Naive thymus-derived CD4-positive, alpha-beta T cell (primary cell): ENCODE measurements at regions not wholly inside any gene's neighbourhood (a gene's known extent, or its start where the extent isn't known, plus 50 kb on each side); places are given as distances from the start of the nearest gene placed in this dataset.

Experiments used
- ATAC-seq: fragments of 150-1000 bp; cut with Tn5 transposase; 2 replicates; pipeline ENCODE4 v1.10.0; 2021; ENCODE audit warnings: mild to moderate bottlenecking, moderate library complexity
- CTCF ChIA-PET: fragments of 350-600 bp; sonication (Branson Sonifier 250); formaldehyde crosslinking; loops from one replicate; lab custom pipeline; 2021; ENCODE audit warnings: antibody characterized with exemption; lab: Charles Lee
- POLR2A ChIA-PET: fragments of 350-600 bp; sonication (Branson Sonifier 250); formaldehyde crosslinking; loops from one replicate; lab custom pipeline; 2021; ENCODE audit warnings: antibody characterized with exemption, inconsistent platforms; lab: Charles Lee
- DNase-seq, 9 donors: peaks; one replicate each; pipeline versions ENCODE4 v3.0.0 to v3.0.0-alpha.2; 2020 to 2022; ENCODE audit warnings: mixed read lengths in 1 of 9
- H3K27ac ChIP-seq: one replicate; pipeline ENCODE4 v1.7.0; 2013; ENCODE audit warnings: mild to moderate bottlenecking, low read depth, low read length, moderate library complexity
- H3K27me3 ChIP-seq, 2 donors: one replicate each; pipeline ENCODE4 v1.7.0; 2013; ENCODE audit warnings: low read length in 2 of 2, mild to moderate bottlenecking in 2 of 2, moderate library complexity in 2 of 2; ENCODE audit not compliant: control insufficient read depth in 2 of 2, insufficient read depth in 2 of 2
- H3K36me3 ChIP-seq, 3 experiments: 1 replicate in 2 of 3; 2 replicates in 1 of 3; pipeline ENCODE4 v1.7.0; 2013; ENCODE audit warnings: low read length in 3 of 3, mild to moderate bottlenecking in 3 of 3, moderate library complexity in 1 of 3; ENCODE audit not compliant: insufficient read depth in 3 of 3, control insufficient read depth in 2 of 3
- H3K4me1 ChIP-seq, 2 donors: one replicate each; pipeline ENCODE4 v1.7.0; 2013; ENCODE audit warnings: low read length in 2 of 2, mild to moderate bottlenecking in 2 of 2, moderate library complexity in 1 of 2; ENCODE audit not compliant: control insufficient read depth in 2 of 2, insufficient read depth in 2 of 2
- H3K4me3 ChIP-seq: 2 replicates; pipeline ENCODE4 v1.7.0; 2013; ENCODE audit warnings: mild to moderate bottlenecking, low read length
- H3K9me3 ChIP-seq, 3 experiments: 1 replicate in 2 of 3; 2 replicates in 1 of 3; pipeline ENCODE4 v1.7.0; 2013; ENCODE audit warnings: low read length in 3 of 3; ENCODE audit not compliant: control insufficient read depth in 2 of 3
- H3K27ac Mint-ChIP-seq, 9 donors: one replicate each; pipeline ENCODE4 v1.8.0; 2020 to 2022; ENCODE audit warnings: mixed read lengths in 9 of 9, mild to moderate bottlenecking in 8 of 9, moderate library complexity in 5 of 9, inconsistent platforms in 2 of 9
- H3K27me3 Mint-ChIP-seq, 5 donors: one replicate each; pipeline ENCODE4 v1.8.0; 2021 to 2022; ENCODE audit warnings: mixed read lengths in 5 of 5, mild to moderate bottlenecking in 1 of 5
- H3K36me3 Mint-ChIP-seq, 5 donors: one replicate each; pipeline ENCODE4 v1.8.0; 2020 to 2022; ENCODE audit warnings: mixed read lengths in 5 of 5, mild to moderate bottlenecking in 3 of 5, inconsistent platforms in 1 of 5
- H3K4me1 Mint-ChIP-seq, 7 donors: one replicate each; pipeline ENCODE4 v1.8.0; 2020 to 2022; ENCODE audit warnings: mixed read lengths in 7 of 7, mild to moderate bottlenecking in 3 of 7, inconsistent platforms in 1 of 7
- H3K4me3 Mint-ChIP-seq, 10 donors: one replicate each; pipeline ENCODE4 v1.8.0; 2020 to 2022; ENCODE audit warnings: mild to moderate bottlenecking in 10 of 10, mixed read lengths in 10 of 10, moderate library complexity in 6 of 10, inconsistent platforms in 2 of 10
- H3K9me3 Mint-ChIP-seq, 11 donors: one replicate each; pipeline ENCODE4 v1.8.0; 2020 to 2022; ENCODE audit warnings: mixed read lengths in 11 of 11, mild to moderate bottlenecking in 4 of 11, inconsistent platforms in 1 of 11, moderate library complexity in 1 of 11
- intact Hi-C, 2 donors: fragments of 100-400 bp; cut with micrococcal nuclease; formaldehyde crosslinking; loops; one replicate each; pipeline ENCODE4 v1.15.1; 2023

DNA sequence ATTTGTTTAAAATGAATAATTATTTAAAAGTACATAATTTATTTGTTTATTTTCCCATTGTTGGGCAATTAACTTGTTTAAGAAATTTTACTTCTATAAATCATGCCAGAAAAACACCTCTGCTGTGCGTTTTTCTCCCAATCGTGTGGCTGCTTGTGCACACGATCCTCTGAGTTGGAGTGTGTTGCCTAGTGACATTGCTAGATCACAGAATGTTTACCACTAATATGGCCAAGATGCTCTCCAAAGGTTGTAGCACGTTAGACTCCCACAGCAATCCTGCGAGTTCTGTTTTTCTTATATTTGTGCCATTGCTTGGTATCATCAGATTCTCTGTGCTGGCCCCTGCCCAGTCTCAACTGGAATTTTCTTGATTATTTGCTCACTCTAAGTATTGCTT is 207.1 kb upstream of the ADCY1 start:
- H3K4me1 Mint-ChIP-seq = no peaks in the 10 kb centered on the region
- ATAC-seq = no peak
- intact Hi-C loops = no loop called here

DNA sequence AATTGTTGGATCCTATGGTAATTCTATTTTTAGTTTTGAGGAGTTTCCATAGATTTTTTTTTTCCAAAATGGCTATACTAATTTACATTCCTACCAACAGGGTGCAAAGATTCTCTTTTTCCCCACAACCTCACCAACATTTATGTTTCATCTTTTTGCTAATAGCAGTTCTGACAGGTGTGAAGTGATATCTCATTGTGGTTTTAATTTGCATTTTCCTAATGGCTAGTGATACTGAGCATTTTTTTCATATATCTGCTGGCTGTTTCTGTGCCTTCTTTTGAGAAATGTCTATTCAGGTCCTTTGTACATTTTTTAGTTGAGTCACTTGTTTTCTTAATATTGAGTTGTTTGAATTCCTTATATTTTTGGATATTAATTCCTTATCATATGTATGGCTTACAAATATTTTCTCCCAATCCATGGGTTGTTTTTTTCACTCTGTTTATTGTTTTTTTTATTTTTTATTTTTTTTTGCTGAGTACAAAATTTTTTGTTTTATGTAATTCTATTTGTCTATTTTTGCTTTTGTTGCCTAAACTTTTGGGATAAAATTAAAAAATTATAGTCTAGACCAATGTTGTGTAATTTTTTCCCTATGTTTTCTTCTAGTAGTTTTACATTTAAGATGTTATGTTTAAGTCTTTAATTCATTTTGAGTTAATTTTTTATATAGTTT is 205.9 kb upstream of the ADCY1 start:
- no peak overlapping the region for H3K4me3 ChIP-seq
- Mint-ChIP-seq H3K4me1 (no peaks in the 10 kb centered on the region), H3K36me3 (peaks cover 0 to 5% (median 0%) of the 10 kb centered on the region in 5 donors), H3K27me3 (peaks cover 23 to 36% (median 28%) of the 10 kb centered on the region in 5 donors), H3K27ac (no peak overlapping the region), H3K9me3 (peaks cover 0 to 16% (median 5%) of the 10 kb centered on the region in 11 donors), H3K4me3 (no peak overlapping the region)
- no peaks in the 10 kb centered on the region for H3K36me3 ChIP-seq
- DNase-seq (no peak), ATAC-seq (no peak)
- H3K9me3 ChIP-seq = no peaks in the 10 kb centered on the region
- H3K4me1 ChIP-seq = no peaks in the 10 kb centered on the region
- no peak overlapping the region for H3K27ac ChIP-seq
- ChIA-PET POLR2A (no interaction called here), CTCF (no interaction called here)
- no peaks in the 10 kb centered on the region for H3K27me3 ChIP-seq
- intact Hi-C loops = no loop called here

More for the DNA sequence above, 207.1 kb upstream of the ADCY1 start:
- Histone ChIP-seq H3K27ac (no peak overlapping the region), H3K9me3 (no peaks in the 10 kb centered on the region), H3K4me1 (no peaks in the 10 kb centered on the region), H3K36me3 (no peaks in the 10 kb centered on the region), H3K4me3 (no peak overlapping the region), H3K27me3 (no peaks in the 10 kb centered on the region)
- peaks cover 0 to 15% (median 3%) of the 10 kb centered on the region in 11 donors for H3K9me3 Mint-ChIP-seq
- H3K27me3 Mint-ChIP-seq = peaks cover 23 to 42% (median 31%) of the 10 kb centered on the region in 5 donors
- no peak overlapping the region for H3K4me3 Mint-ChIP-seq
- CTCF ChIA-PET = no interaction called here
- H3K27ac Mint-ChIP-seq = no peak overlapping the region
- POLR2A ChIA-PET = no interaction called here
- DNase-seq = no peak
- H3K36me3 Mint-ChIP-seq = no peaks in the 10 kb centered on the region

DNA sequence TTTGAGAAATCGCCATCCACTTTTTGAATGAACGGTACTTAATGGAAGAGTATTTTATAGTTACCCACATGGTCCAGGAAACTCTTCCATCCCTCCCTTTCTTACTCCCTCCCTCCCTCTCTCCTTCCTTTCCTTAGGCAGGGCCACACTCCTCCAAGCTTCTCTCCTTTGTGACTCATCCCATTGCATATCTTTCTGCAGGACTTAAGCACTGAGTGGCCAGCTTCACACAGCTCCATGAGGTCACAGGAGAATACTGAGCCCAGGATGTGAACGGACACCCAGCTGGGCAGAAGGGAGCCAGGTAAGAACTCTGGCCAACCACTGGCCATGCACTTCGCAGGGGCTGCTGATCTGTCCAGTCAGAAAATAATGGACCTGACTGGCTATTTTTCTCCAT is 189.7 kb upstream of the ADCY1 start:
- POLR2A ChIA-PET = no interaction called here
- Mint-ChIP-seq H3K4me3 (no peak overlapping the region), H3K27ac (no peak overlapping the region), H3K36me3 (no peaks in the 10 kb centered on the region), H3K27me3 (peaks cover 0 to 29% (median 20%) of the 10 kb centered on the region in 5 donors), H3K4me1 (no peaks in the 10 kb centered on the region), H3K9me3 (peaks cover 0 to 23% (median 1%) of the 10 kb centered on the region in 11 donors)
- no peak overlapping the region for H3K27ac ChIP-seq
- H3K9me3 ChIP-seq = no peaks in the 10 kb centered on the region
- CTCF ChIA-PET = no interaction called here
- no peaks in the 10 kb centered on the region for H3K27me3 ChIP-seq
- no peak for ATAC-seq
- no peak overlapping the region for H3K4me3 ChIP-seq
- H3K4me1 ChIP-seq = no peaks in the 10 kb centered on the region
- DNase-seq = no peak
- intact Hi-C loops = no loop called here
- H3K36me3 ChIP-seq = no peaks in the 10 kb centered on the region

DNA sequence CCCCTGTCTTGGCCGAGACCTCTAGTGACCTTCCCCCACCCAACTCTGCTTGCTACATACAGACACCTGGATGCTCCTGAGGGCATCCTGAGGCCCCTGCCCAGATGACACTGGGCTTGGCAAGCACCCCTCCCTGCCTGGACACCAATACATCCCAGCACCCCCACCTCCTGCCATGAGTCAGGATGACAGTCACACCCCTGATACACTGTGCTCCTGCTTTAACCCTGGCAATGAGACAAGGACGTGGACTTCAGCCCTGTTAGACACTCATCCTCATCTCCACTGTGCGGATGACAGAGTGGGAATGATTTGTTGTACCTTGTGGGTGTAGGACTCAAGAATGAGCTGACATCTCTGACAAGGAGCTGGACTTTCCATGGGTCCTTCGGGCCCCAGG is 186.3 kb upstream of the ADCY1 start:
- Mint-ChIP-seq H3K36me3 (no peaks in the 10 kb centered on the region), H3K9me3 (peaks cover 0 to 22% (median 4%) of the 10 kb centered on the region in 11 donors)
- H3K36me3 ChIP-seq = no peaks in the 10 kb centered on the region

DNA sequence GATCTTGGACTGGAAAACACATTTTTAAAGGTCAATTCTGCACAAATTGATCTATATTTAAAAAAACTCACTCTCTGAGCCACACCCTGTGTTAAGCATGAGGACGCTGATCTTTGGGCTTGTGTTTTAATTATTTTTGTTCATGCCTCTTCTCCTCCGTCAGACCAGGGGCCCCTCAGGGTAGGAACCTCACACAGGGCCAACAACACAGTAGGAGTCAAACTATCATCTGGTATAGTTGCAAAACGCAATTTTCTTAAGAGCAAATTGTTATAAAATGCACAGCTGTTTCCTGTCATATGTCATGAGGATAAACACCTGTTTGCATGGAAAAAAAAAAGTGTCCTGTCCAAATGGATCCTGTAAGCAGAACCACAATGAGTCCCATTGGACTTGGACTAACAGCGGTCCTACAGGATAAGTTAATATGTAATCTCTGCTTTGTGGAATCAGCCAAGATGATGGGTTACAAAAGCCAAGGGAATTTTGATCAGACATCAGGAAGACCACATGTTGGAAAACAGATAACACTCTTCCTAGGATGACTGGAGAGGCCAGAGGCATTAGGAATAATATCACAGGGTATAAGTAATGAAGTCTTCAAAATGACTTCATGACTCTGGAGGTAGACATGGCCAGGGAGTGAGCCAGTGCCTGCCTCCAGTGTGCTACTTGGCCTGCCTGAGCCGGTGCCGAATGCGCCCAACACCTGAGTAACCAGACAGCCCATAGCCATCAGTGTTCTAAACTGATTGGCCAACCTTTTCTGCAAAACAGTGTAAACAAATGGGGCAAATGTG is 184.9 kb upstream of the ADCY1 start:
- H3K27me3 ChIP-seq = no peaks in the 10 kb centered on the region
- no peaks in the 10 kb centered on the region for H3K36me3 ChIP-seq
- no peak overlapping the region for H3K4me3 ChIP-seq
- Mint-ChIP-seq H3K27me3 (peaks cover 0 to 29% (median 20%) of the 10 kb centered on the region in 5 donors), H3K9me3 (peaks cover 0 to 26% (median 5%) of the 10 kb centered on the region in 11 donors), H3K27ac (no peak overlapping the region), H3K4me3 (no peak overlapping the region), H3K4me1 (no peaks in the 10 kb centered on the region), H3K36me3 (no peaks in the 10 kb centered on the region)
- H3K9me3 ChIP-seq = peaks cover 0 to 3% (median 0%) of the 10 kb centered on the region in 3 experiments
- intact Hi-C loops = no loop called here
- H3K27ac ChIP-seq = no peak overlapping the region
- DNase-seq (no peak), ATAC-seq (no peak)
- H3K4me1 ChIP-seq = no peaks in the 10 kb centered on the region
- POLR2A ChIA-PET = no interaction called here
- CTCF ChIA-PET = no interaction called here

More for the DNA sequence above, 186.3 kb upstream of the ADCY1 start:
- H3K27ac Mint-ChIP-seq = no peak overlapping the region
- H3K4me3 ChIP-seq = no peak overlapping the region
- intact Hi-C loops = no loop called here
- POLR2A ChIA-PET = no interaction called here
- DNase-seq = no peak
- H3K27me3 Mint-ChIP-seq = peaks cover 0 to 29% (median 22%) of the 10 kb centered on the region in 5 donors
- H3K9me3 ChIP-seq = no peaks in the 10 kb centered on the region
- CTCF ChIA-PET = no interaction called here
- H3K4me3 Mint-ChIP-seq = no peak overlapping the region
- H3K4me1 Mint-ChIP-seq = no peaks in the 10 kb centered on the region
- H3K4me1 ChIP-seq = no peaks in the 10 kb centered on the region
- H3K27ac ChIP-seq = no peak overlapping the region
- H3K27me3 ChIP-seq = no peaks in the 10 kb centered on the region
- ATAC-seq = no peak

DNA sequence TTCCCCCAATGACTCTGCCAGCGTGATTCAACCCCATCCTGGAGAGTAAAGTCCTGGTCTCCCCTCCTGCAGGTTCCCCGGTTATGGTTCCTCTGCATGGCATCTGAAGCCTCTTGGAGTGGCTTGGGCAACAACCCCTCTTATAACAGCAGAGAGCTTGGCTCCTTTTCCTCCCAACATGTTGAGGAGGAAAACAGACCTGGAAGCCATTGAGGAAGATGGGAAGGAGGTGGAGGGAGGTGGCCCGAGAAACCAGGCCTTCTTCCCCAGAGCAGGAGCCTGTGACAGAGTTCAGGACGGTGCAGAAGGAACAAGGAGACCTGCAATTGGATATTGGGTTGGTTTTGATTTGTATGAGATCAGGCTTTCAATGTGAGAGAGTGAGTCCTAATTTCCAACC is 184.0 kb upstream of the ADCY1 start:
- no peak for ATAC-seq
- no peaks in the 10 kb centered on the region for H3K27me3 ChIP-seq
- Mint-ChIP-seq H3K9me3 (peaks cover 0 to 32% (median 9%) of the 10 kb centered on the region in 11 donors), H3K4me1 (no peaks in the 10 kb centered on the region), H3K36me3 (no peaks in the 10 kb centered on the region), H3K27me3 (peaks cover 0 to 24% (median 13%) of the 10 kb centered on the region in 5 donors), H3K4me3 (no peak overlapping the region), H3K27ac (no peak overlapping the region)
- DNase-seq = no peak
- H3K9me3 ChIP-seq = peaks cover 0 to 6% (median 0%) of the 10 kb centered on the region in 3 experiments
- intact Hi-C loops = no loop called here
- no peak overlapping the region for H3K4me3 ChIP-seq
- POLR2A ChIA-PET = no interaction called here
- no peaks in the 10 kb centered on the region for H3K36me3 ChIP-seq
- CTCF ChIA-PET = no interaction called here
- no peaks in the 10 kb centered on the region for H3K4me1 ChIP-seq
- H3K27ac ChIP-seq = no peak overlapping the region
